GM19467 (cell line): ENCODE measurements at regions not wholly inside any gene's neighbourhood (a gene's known extent, or its start where the extent isn't known, plus 50 kb on each side); places are given as distances from the start of the nearest gene placed in this dataset.

Experiments used
- ATAC-seq: cut with Tn5 transposase; IDR thresholded peaks from one replicate; pipeline ENCODE4 v1.9.1; 2021; ENCODE audit warnings: mild to moderate bottlenecking, moderate library complexity; ENCODE audit not compliant: unreplicated experiment

DNA sequence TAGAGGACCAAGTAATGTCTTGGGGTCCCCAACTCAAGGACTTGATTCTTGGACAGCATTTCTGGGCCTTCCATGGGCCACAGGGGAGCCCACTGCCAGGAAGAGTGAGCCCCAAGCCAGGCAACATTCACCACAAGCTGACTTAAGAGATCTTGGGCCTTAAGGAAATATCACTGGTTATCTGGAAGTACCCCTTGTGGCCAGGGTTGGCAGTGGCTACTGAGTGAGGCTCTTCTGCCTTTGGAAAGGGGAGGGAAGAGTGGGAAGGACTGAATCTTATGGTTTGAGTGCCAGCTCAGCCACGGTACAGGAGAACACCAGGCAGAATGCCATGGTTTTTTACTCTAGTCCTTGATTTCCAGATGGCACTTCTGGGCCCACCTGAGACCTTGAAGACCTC, 228.9 kb upstream of the RGS18 start:
- ATAC-seq: no peak

GRCh38 chr1:191943684-191944083, 214.6 kb upstream of the RGS18 start:
- ATAC-seq: no peak

- no peak for ATAC-seq
These were observed 204.7 kb upstream of the RGS18 start for GRCh38 chr1:191953526-191953925.

DNA sequence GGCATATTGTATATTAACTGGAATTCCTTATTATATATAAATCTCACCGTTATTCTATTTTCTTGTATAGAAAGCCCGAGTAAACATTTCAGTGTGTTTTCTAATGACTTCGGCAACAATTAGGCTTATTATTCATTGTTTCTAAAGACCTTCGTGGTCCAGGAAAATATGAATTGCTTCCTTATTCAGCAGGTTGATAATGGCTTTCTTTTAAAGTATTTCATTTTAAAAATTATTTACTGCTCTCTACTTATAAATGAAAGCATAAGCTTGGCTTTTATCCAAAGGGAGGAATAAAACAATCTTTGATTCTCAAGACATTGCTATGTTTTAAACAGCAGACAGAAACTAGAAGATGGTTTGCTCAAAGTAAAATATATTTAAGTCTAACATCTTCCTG, 198.4 kb upstream of the RGS18 start:
- no peak for ATAC-seq

DNA sequence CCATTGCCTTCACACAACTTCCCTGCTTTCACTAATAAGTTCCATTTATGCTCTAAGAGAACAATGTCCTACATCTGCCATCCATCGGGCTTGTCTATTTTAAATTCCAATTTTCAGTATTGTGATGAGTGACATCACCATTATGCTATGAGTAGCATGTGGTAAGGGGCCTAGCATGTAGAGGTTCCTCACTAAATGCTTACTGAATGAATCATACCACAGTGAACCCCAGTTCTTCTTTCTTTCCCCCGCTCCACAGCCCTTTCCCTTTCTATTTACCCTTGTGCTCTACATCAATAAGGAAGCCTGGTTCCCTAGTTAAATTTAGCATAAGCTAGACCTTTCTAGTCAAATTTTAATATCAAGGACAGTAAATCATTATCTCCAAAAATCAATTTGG, 195.0 kb upstream of the RGS18 start:
- no peak for ATAC-seq

DNA sequence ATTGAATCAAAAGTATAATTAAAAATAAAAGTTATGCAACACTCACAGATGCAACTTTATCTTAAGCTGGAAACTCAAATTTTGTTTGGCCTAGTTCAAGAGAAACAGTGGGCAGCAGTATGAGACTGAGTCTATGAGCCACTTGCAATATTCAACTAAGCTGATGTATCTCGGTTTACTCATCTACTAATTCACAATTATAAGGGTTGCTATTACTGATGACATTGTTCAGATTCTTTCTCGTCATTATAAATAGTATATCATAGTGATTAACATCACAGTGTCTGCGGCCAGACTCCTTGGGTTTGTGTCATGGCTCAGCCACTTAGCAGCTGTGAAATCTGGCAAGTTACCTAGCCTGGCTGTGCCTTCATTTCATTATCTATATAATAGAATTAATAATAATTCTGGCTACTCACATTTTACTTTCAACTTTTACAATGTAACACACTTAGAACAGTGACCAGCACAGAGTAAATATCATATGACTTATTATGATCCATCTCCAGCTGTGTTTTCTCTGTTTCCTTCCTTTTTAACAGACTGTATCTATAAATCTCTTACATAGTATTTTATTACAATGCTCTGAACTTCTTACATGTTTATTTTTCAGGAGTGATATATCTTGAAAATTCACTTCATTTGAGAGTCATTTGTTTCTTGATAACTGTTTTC, 194.3 kb upstream of the RGS18 start:
- no peak for ATAC-seq

DNA sequence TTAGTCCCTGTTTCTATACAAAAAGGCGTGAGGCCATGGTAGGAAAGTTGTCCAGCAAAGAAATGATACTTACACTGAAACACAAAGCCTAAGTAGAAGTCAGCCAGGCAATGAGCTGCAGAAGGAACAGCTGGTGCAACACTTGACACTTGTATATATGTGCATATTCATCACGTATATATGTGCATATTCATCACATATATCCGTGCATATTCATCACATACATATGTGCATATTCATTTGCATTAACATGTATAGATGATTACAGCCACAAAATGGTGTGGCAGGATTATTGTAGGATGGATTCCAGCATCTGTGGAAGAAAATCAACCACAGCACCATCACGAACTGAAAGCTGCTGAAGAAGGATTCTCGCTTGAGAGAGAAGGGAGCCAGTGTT, 189.0 kb upstream of the RGS18 start:
- ATAC-seq: no peak

GRCh38 chr1:191970116-191970515, 188.1 kb upstream of the RGS18 start:
- ATAC-seq: no peak

GRCh38 chr1:191971447-191971846, 186.8 kb upstream of the RGS18 start:
- no peak for ATAC-seq

DNA sequence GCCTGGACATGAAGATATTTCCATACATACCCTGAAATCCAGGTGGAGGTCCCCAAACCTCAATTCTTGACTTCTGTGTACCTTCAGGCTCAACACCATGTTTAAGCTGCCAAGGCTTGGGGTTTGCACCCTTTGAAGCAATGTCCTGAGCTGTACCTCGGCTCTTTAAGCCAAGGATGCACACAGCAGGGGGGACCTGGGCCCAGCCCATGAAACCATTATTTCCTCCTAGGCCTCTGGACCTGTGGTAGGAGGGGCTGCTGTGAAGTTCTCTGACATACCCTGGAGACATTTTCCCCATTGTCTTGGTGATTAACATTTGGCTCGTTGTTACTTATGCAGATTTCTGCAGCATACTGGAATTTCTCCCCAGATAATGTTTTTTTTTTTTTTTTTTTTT, 184.3 kb upstream of the RGS18 start:
- no peak for ATAC-seq

DNA sequence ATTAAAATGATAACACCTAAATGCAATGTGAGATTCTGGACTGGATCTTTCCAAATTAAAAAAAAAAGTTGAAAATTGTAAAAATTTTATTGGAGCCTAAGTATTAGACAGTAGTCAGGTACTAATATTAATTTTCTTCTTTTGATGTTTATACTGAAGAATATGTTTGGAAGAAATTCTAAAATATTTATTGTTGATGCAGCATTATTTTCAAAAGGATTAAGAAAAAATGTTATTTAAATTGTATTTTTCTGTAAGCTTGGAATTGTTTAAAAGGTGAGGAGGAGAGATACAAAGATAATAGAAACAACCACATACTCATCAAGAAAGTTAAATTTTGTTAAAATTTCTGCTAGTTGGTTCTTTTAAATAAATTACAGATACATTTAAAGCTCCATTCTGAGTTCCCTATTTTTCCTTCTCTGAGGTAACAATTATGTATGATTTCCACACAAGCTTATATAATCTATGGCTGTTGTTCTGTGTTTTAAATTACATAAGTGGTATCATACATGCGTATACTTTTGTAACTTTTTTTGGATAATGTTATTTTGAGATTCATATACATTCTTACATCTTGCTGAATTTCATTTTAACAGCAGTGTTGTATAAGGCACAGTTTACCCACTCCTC, 180.3 kb upstream of the RGS18 start:
- ATAC-seq: no peak

DNA sequence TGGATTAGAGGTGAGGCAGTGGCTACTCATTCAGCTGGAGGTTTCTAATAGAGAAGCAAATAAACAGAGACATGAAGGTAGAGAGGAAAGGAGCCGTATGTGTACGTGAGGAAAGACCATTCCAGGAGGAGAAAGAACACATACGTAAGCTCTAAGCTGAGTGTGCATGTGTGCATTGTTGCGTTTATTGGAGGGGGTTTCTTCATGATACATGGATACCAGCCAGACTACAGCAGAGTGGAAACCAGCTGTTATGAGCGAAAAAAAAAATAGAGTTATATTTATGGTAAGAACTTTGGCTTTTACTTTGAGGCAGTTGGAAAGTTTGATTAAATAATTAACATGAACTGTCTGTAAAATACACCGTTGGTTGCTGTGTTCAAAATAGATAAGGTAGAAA, 173.4 kb upstream of the RGS18 start:
- no peak for ATAC-seq

DNA sequence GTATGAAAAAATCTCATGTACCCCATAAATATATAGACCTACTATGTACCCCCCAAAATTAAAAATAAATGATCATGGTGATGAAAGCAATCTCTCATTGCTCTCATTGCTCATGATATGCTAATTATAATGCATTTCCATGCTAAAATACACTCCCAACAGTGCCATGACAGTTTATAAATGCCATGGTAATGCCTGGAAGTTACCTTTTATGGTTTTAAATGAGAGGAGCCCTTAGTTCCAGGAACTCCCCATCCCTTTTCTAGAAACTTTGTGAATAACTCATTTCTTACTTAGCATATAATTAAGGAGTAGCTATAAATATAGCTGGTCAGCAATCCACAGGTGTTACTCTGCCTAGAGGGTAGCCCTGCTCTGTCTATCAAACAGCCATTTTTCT, 166.1 kb upstream of the RGS18 start:
- ATAC-seq: no peak

DNA sequence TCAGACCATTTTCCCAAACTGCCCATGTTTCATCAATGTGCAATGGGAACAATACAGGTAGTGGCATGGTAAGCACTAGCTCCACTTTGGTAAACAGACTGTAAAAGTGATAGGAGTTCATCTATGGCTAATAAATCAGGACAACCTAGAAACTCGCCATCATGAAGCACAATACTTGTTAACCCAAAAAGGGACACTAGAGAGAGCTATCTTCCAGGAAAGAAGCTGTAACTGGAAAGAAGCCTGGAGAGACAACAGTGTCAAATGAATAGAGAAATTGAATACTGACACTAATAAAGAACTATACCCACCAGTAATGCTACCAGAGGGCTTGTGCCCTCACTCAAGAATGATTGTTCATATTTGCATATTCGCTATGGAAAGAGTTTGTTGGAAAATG, 164.7 kb upstream of the RGS18 start:
- no peak for ATAC-seq

DNA sequence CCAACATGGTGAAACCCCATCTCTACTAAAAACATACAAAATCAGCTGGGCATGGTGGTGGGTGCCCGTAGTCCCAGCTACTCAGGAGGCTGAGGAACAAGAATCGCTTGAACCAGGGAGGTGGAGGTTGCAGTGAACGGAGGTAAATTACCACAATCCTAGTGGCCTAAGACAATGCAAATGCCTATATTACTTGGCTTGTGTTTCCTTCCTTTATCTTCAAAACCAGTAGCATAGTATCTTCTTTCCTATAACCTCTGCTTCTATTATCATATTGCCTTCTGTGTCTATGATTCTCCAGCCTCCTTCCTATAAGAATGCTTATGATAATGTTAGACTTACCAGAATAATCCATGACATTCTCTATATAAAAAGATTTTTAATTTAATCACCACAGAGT, 156.2 kb upstream of the RGS18 start:
- ATAC-seq: no peak

DNA sequence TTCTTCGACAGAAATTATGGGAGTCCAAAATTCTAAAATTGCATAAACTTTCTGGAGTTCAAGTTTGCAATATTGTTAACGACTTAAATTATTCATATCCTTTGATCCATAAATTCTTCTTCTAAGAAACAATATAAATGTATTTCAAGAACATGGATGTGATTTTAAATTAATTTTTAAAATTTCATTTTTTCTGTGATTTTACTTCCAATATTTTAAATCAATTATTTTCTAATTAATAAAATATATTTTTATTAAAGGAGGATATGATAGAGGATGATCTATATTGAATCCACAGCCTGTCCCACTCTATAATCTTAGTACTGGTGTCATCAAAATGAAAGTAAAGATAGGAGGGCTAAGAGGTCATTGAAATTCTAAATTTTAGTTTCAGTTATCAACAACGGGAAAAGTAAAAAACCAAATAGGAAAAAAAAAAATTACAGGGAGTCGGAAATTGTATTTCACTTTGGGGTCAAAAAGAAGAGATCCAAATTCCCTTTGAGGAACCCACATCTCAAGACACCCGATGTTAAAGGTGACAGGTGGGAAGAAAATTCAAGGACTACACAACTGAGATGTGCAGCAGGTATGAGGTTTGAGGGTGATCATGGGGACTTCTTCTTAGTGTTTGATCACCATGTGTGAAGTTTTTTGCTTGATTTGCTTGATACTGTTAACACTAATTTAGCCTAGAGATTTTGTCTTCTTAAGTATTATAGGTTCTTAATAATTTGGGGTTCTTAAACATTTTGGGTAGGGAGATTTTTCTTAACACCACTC, 154.8 kb upstream of the RGS18 start:
- ATAC-seq: no peak

GRCh38 chr1:192005976-192006375, 152.3 kb upstream of the RGS18 start:
- ATAC-seq: no peak

GRCh38 chr1:192008281-192008825, 149.9 kb upstream of the RGS18 start:
- ATAC-seq: no peak

- ATAC-seq: no peak
These were observed 147.9 kb upstream of the RGS18 start for GRCh38 chr1:192010406-192010805.

DNA sequence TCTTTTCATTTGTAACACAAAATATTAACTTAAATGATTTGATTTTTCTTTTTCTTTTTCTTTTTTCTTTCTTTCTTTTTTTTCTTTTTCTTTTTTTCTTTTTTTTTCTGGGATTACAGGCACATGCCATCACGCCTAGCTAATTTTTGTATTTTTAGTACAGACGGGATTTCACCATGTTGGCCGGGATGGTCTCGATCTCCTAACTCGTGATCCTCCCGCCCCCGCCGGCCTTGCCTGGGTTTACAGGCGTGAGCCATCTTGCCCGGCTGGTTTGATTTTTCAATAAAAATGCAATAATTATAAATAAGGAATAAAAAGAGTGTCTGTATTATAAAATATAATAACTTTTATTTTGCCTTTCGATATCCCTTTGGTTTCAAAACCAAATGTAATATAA, 146.7 kb upstream of the RGS18 start:
- ATAC-seq: no peak

DNA sequence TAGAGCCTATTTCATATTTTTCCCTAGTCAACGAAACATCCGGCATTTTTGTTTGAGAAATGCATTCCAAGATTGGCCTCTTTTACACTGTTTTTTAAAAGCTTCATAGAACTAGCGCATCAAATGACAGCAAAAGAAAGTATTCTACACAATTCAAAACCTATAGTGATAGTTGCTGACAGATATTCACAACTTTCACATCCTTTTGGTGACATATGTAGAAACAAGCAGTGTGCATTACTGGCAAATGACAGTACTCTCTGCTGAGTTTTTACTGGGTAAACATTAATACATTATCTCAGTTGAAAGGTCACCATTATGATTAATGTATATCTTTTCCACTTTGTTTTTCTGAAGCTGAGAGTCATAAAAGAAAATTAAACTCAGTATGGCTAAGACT, 135.4 kb upstream of the RGS18 start:
- ATAC-seq: no peak

- ATAC-seq: no peak
These were observed 133.4 kb upstream of the RGS18 start for GRCh38 chr1:192024881-192025280.
